ENCODE measurements at regions not wholly inside any gene's neighbourhood (a gene's known extent, or its start where the extent isn't known, plus 50 kb on each side); places are given as distances from the start of the nearest gene placed in this dataset.

DNA sequence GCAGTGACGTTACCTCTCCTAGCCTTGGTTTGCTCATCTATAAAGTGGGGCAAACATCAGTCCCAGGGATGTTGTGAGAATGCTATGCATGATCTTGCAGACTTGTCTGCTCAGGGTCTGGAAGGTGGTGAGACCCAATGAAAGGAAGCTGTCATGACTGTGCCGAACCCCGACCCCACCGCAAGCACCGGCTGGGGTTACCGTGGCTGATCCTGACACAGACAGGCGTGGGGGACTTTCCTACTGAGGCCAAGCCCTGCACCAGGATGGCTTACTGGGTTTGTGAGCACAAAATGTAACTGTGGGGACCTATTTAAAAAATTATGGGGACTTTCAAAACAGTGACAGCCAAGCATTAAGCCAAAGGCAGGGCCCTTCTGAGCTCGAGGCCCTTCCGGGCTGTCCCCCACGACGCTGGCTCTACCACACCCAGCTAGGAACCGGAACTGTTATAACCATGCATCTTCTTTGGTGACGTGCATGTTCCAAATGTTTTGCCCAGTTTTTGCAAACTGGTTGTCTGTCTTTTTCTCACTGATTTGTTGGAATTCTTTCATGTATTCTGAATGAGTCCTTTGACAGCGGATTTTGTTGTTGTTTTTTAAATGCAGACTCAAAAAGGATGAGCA, 76.6 kb upstream of the PMEPA1 start:
- H3K27ac ChIP-seq (replicated peaks in 1 of 4): no peak overlapping the region
- H3K9me3 ChIP-seq: no peaks in the 10 kb centered on the region
- no peaks in the 10 kb centered on the region for H3K4me1 ChIP-seq
- intact Hi-C loops (cut with DNase I): no loop called here
- DNase-seq (ENCODE audit: extremely low spot score): no peak
- peaks cover 0 to 8% (median 0%) of the 10 kb centered on the region in 4 donors for H3K27me3 ChIP-seq
- TF ChIP-seq POLR2A (IDR thresholded peaks at IDR 0.05; ENCODE audit: low read depth) (no peak), EP300 (IDR thresholded peaks at IDR 0.05) (no peak), POLR2AphosphoS5 (IDR thresholded peaks at IDR 0.05) (no peak), CTCF (IDR thresholded peaks at IDR 0.05) (no peak)
- no peaks in the 10 kb centered on the region for H3K36me3 ChIP-seq
- WGBS: 94% methylated on average over 10 of the region's 14 CpGs
- H3K4me3 ChIP-seq: no peak overlapping the region

DNA sequence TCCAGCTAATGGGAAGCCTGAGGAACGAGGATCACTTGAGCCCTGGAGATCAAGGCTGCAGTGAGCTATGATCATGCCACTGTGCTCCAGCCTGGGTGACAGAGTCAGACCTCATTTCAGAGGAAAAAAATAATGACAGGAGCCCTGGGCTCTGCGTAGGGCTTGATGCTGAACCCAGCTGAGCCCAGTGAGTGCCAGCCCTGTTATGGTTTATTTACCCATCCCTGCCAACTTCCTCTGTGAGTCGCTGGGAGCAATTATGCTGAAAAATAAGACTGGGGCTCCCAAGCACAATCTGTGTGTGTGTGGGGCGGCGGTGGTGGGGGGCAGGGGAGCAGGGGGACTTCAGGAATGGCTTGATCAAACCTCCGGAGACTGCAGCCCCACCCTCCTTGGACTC, 75.9 kb upstream of the PMEPA1 start:
- WGBS: 68% methylated on average over 6 of the region's 6 CpGs
- intact Hi-C loops (cut with DNase I): no loop called here
- Histone ChIP-seq H3K4me1 (no peaks in the 10 kb centered on the region), H3K36me3 (no peaks in the 10 kb centered on the region), H3K4me3 (no peak overlapping the region), H3K9me3 (no peaks in the 10 kb centered on the region), H3K27me3 (peaks cover 0 to 8% (median 0%) of the 10 kb centered on the region in 4 donors), H3K27ac (replicated peaks in 1 of 4) (no peak overlapping the region)
- TF ChIP-seq POLR2A (IDR thresholded peaks at IDR 0.05; ENCODE audit: low read depth) (no peak), POLR2AphosphoS5 (IDR thresholded peaks at IDR 0.05) (no peak), CTCF (IDR thresholded peaks at IDR 0.05) (no peak), EP300 (IDR thresholded peaks at IDR 0.05) (no peak)
- DNase-seq (ENCODE audit: extremely low spot score): no peak

DNA sequence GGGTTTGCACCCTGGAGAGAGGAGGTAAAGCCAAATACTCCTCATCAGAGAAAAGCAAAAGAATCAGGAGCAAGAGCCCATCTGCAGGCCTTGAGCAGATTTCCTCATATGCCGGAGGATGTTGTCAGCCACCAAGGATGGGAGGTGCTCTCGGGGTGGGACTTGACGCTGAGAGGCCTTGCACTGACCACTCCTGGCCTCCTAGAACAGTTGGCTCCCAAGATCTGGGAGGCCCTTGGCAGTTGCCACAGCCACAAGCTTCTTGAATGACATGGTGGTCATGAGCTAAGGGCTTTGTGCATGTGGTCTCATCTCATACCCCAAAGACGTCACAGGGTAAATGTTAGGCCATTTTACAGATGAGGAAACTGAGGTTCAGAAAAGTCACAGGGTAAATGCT, 75.2 kb upstream of the PMEPA1 start:
- WGBS: 87% methylated on average over 4 of the region's 4 CpGs
- no peak overlapping the region for H3K27ac ChIP-seq (replicated peaks in 1 of 4)
- no peak for DNase-seq (ENCODE audit: extremely low spot score)
- H3K27me3 ChIP-seq: peaks cover 0 to 8% (median 0%) of the 10 kb centered on the region in 4 donors
- H3K36me3 ChIP-seq: no peaks in the 10 kb centered on the region
- intact Hi-C loops (cut with DNase I): no loop called here
- H3K4me3 ChIP-seq: no peak overlapping the region
- no peaks in the 10 kb centered on the region for H3K9me3 ChIP-seq
- H3K4me1 ChIP-seq: no peaks in the 10 kb centered on the region
- no peak for TF ChIP-seq POLR2AphosphoS5 (IDR thresholded peaks at IDR 0.05)
- no peak for TF ChIP-seq EP300 (IDR thresholded peaks at IDR 0.05)
- TF ChIP-seq CTCF (IDR thresholded peaks at IDR 0.05): no peak
- TF ChIP-seq POLR2A (IDR thresholded peaks at IDR 0.05; ENCODE audit: low read depth): no peak

- H3K27me3 ChIP-seq: peaks cover 0 to 8% (median 0%) of the 10 kb centered on the region in 4 donors
- no peak overlapping the region for H3K4me3 ChIP-seq
- no peaks in the 10 kb centered on the region for H3K36me3 ChIP-seq
- no peaks in the 10 kb centered on the region for H3K4me1 ChIP-seq
- WGBS: 97% methylated on average over 9 of the region's 10 CpGs
- no peak for DNase-seq (ENCODE audit: extremely low spot score)
- H3K9me3 ChIP-seq: no peaks in the 10 kb centered on the region
- TF ChIP-seq CTCF (IDR thresholded peaks at IDR 0.05): no peak
- no peak for TF ChIP-seq EP300 (IDR thresholded peaks at IDR 0.05)
- TF ChIP-seq POLR2A (IDR thresholded peaks at IDR 0.05; ENCODE audit: low read depth): no peak
- no peak for TF ChIP-seq POLR2AphosphoS5 (IDR thresholded peaks at IDR 0.05)
- no peak overlapping the region for H3K27ac ChIP-seq (replicated peaks in 1 of 4)
- intact Hi-C loops (cut with DNase I): no loop called here
These were observed 74.4 kb upstream of the PMEPA1 start for GRCh38 chr20:57783956-57784837.
